BJ (cell line): ENCODE measurements at regions not wholly inside any gene's neighbourhood (a gene's known extent, or its start where the extent isn't known, plus 50 kb on each side); places are given as distances from the start of the nearest gene placed in this dataset.

Experiments used
- CTCF ChIA-PET: fragments of 350-600 bp; formaldehyde crosslinking; extraction: SDS; loops from one replicate; lab custom pipeline; 2021; ENCODE audit warnings: antibody characterized with exemption, inconsistent platforms; lab: Yijun Ruan, JAX
- POLR2A ChIA-PET: fragments of 300-600 bp; sonication (Branson Sonifier 250); formaldehyde crosslinking; extraction: SDS; loops from one replicate; lab custom pipeline; 2021; ENCODE audit warnings: antibody characterized with exemption; lab: Charles Lee
- DNase-seq: peaks from one replicate; pipeline ENCODE4 v3.0.0-alpha.2; 2011; ENCODE audit warnings: low read depth
- H3K27me3 ChIP-seq: 2 replicates; pipeline ENCODE4 v1.6.0; 2011; ENCODE audit warnings: low read length; ENCODE audit not compliant: control insufficient read depth, insufficient read depth
- H3K36me3 ChIP-seq: 2 replicates; pipeline ENCODE4 v1.5.1; 2011; ENCODE audit warnings: low read length; ENCODE audit not compliant: control insufficient read depth, insufficient read depth
- H3K4me3 ChIP-seq: 2 replicates; pipeline ENCODE4 v1.5.1; 2011; ENCODE audit warnings: low read depth, mild to moderate bottlenecking, control low read depth, low read length
- CTCF ChIP-seq: IDR thresholded peaks from 2 replicates; pipeline ENCODE4 v1.5.1; 2011; ENCODE audit warnings: low read depth, mild to moderate bottlenecking, control low read depth, inconsistent platforms, low read length, moderate library complexity; ENCODE audit not compliant: insufficient read depth

DNA sequence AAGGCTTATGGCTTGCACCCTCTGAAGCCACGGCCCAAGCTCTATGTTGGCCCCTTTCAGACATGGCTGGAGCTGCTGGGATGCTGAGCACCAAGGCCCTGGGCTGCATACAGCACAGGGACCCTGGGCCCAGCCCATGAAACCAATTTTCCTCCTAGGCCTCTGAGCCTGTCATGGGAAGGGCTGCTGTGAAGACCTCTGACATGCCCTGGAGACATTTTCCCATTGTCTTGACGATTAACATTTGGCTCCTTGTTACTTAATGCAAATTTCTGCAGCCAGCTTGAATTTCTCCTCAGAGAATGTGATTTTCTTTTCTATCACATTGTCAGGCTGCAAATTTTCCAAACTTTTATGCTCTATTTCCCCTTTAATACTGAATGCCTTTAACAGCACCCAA lies 844.7 kb downstream of the PCDH18 start:
- DNase-seq: no peak
- H3K4me3 ChIP-seq: no peak overlapping the region
- no peaks in the 10 kb centered on the region for H3K36me3 ChIP-seq
- no peaks in the 10 kb centered on the region for H3K27me3 ChIP-seq
- TF ChIP-seq CTCF: no peak
- ChIA-PET CTCF (no interaction called here), POLR2A (no interaction called here)

- DNase-seq: no peak
- no peaks in the 10 kb centered on the region for H3K27me3 ChIP-seq
- no peak for TF ChIP-seq CTCF
- H3K4me3 ChIP-seq: no peak overlapping the region
- CTCF ChIA-PET: no interaction called here
- no peaks in the 10 kb centered on the region for H3K36me3 ChIP-seq
- POLR2A ChIA-PET: no interaction called here
These were observed 845.2 kb downstream of the PCDH18 start for GRCh38 chr4:136687118-136687517.

DNA sequence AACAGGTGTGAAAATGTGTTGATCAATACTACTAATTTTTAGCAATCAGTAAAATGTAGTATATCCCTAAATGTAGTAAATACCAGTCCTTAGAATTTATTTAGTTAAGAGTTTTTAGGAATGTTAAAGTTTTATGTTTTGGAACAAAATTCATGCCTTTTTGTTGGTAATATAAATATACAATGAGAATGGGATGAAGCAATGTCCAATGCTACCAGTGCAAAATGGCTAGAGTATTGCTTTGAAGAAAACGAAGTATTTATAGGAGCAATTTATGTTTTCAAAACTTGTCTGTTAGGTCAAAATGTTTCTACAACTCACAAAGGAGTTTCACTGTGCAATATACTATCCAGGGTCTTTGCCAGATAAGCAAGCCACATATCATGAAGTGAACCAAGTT lies 851.5 kb downstream of the PCDH18 start:
- no peak for TF ChIP-seq CTCF
- Histone ChIP-seq H3K27me3 (no peaks in the 10 kb centered on the region), H3K4me3 (no peak overlapping the region), H3K36me3 (no peaks in the 10 kb centered on the region)
- CTCF ChIA-PET: interaction anchor here (1.2 kb wide), 1 partner anchor 11 kb away, joined by 3 read pairs; no protein-coding TSS in a partner anchor
- POLR2A ChIA-PET: no interaction called here
- no peak for DNase-seq

GRCh38 chr4:136680271-136680670 lies 852.0 kb downstream of the PCDH18 start:
- ChIA-PET CTCF (no interaction called here), POLR2A (no interaction called here)

DNA sequence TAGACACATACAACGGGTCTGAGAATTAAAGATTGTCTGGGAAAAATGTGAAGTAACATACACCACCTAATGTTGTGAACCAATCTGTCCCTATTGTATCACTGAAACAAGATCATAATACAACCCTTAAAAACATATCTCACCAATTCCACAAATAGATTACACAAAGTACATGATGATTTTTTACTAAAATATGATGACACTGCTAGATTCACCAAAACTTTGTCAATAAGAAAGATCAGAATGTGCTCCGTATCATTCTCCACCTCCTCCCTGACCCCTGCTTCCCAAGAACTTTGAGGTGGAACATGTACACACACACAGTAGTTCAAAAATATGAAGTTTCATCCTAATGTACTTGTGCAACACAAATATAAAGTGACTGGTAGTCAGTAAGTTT lies 862.0 kb downstream of the PCDH18 start:
- ChIA-PET POLR2A (no interaction called here), CTCF (no interaction called here)
- TF ChIP-seq CTCF: no peak
- Histone ChIP-seq H3K27me3 (no peaks in the 10 kb centered on the region), H3K4me3 (no peak overlapping the region), H3K36me3 (no peaks in the 10 kb centered on the region)
- DNase-seq: no peak

More at GRCh38 chr4:136680271-136680670, 852.0 kb downstream of the PCDH18 start:
- H3K27me3 ChIP-seq: no peaks in the 10 kb centered on the region
- TF ChIP-seq CTCF: no peak
- H3K36me3 ChIP-seq: no peaks in the 10 kb centered on the region
- no peak for DNase-seq
- H3K4me3 ChIP-seq: no peak overlapping the region
